ENCODE measurements at regions not wholly inside any gene's neighbourhood (a gene's known extent, or its start where the extent isn't known, plus 50 kb on each side); places are given as distances from the start of the nearest gene placed in this dataset.

DNA sequence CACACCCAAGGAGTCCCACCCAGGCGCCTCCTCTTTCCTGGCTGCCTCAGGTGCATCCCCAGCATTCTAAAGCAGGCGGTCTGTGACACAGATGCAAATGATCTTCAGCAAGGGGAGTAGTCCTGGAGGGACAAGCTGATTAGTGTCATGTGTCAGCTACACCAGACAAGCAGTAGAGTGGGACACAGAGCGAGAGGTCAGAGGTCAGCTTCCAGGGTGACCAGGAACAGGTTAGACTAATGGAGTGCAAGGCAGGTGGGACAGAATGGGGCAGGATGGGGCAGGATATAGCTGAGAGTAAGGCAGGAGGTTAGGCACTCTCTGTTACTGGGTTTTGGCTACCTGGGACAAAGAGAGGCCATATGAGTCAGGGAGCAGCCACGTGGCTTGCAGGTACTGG lies 534.0 kb downstream of the FUT8 start:
- Histone ChIP-seq H3K4me1 (ENCODE audit: control insufficient read depth, insufficient read depth, low read length) (peaks cover 2% of the 10 kb centered on the region), H3K27me3 (ENCODE audit: control insufficient read depth, insufficient read depth) (no peaks in the 10 kb centered on the region), H3K4me3 (ENCODE audit: low read length) (no peak overlapping the region), H3K27ac (ENCODE audit: low read length) (no peak overlapping the region), H3K9me3 (ENCODE audit: control insufficient read depth, low read length) (no peaks in the 10 kb centered on the region)
- 78% methylated on average over 4 of the region's 4 CpGs for WGBS
- ATAC-seq, result no peak
- no peak for DNase-seq
- intact Hi-C loops (cut with DNase I), result loop anchor here in 1 of 4 donors (10.0 kb wide), 1 partner anchor 782 kb away; no protein-coding TSS in a partner anchor

DNA sequence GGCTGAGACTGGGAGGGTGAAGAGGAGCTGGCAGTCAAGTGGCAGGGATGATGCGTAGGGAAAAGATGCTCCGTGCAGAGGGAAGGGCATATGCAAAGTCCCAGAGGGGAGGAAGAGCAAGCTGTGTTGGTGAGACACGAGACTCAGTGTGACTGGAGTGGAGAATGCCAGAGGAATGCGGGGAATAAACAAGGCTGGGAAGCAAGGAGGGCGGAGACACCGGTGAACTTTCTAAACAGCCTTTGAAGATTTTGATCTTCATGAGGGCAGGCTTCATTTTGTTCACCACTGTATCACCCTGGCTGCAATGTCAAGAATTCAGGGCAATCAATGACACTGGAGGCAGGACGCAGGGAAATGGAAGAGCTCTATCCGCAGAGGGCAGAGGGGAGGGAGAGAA lies 535.8 kb downstream of the FUT8 start:
- 74% methylated on average over 8 of the region's 8 CpGs for WGBS

DNA sequence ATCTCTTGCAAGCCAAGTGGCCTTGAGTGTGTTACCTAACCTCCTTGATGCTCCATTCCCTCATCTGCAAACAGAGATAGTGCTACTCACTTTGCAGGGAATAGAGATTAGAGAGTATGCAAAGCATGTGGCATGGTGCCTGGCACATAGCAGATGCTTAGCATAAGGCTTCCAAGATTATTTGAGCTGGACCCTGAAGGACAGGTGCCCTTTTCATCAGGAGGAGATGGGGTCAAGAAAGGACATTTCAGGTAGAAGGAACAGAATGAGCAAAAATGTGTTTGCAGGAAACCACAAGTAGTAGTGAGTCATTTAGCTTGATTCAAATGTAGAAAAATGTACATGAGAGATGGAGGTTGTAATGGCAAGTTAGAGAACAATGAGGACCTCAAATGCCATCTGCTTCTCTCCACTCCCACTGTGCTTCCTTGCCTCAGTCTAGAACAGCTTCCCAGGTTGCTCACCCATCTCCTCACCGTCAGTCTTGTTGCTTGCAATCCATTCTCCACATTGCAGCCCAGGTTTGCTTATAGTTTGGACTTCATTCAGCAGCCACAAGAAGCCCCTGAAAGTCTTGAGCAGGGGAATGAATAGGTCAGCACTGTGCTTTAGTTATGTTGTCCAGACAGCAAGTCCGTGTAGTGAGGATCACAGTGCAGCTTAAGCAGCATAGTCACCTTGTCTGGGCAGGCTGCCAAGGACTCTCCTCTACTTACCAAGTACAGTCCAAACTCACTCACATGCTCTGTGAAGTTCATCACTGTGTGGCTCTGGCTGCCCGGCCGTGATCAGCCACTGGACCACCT lies 536.3 kb upstream of the CCDC196 start:
- no peak overlapping the region for H3K27ac ChIP-seq (ENCODE audit: low read length)
- intact Hi-C loops (cut with DNase I), result loop anchor here in 2 of 4 donors (10.0 kb wide), 3 partner anchors 115 to 785 kb away; partner anchors contain the start of gene FUT8 (in 1 of the 2)
- no peaks in the 10 kb centered on the region for H3K27me3 ChIP-seq (ENCODE audit: control insufficient read depth, insufficient read depth)
- peak; percentile 36 to 76 (median 65) for DNase-seq
- H3K4me3 ChIP-seq (ENCODE audit: low read length), result no peak overlapping the region
- ATAC-seq, result peak; percentile 63 to 69
- 48% methylated on average over 4 of the region's 4 CpGs for WGBS
- H3K9me3 ChIP-seq (ENCODE audit: control insufficient read depth, low read length), result no peaks in the 10 kb centered on the region
- peaks cover 2% of the 10 kb centered on the region for H3K4me1 ChIP-seq (ENCODE audit: control insufficient read depth, insufficient read depth, low read length)

More for the DNA sequence above, 535.8 kb downstream of the FUT8 start:
- H3K27ac ChIP-seq (ENCODE audit: low read length), result no peak overlapping the region
- H3K9me3 ChIP-seq (ENCODE audit: control insufficient read depth, low read length), result no peaks in the 10 kb centered on the region
- peaks cover 2% of the 10 kb centered on the region for H3K4me1 ChIP-seq (ENCODE audit: control insufficient read depth, insufficient read depth, low read length)
- H3K4me3 ChIP-seq (ENCODE audit: low read length), result no peak overlapping the region
- DNase-seq, result no peak
- intact Hi-C loops (cut with DNase I), result loop anchor here in 1 of 4 donors (10.0 kb wide), 1 partner anchor 784 kb away; no protein-coding TSS in a partner anchor
- H3K27me3 ChIP-seq (ENCODE audit: control insufficient read depth, insufficient read depth), result no peaks in the 10 kb centered on the region
- no peak for ATAC-seq

DNA sequence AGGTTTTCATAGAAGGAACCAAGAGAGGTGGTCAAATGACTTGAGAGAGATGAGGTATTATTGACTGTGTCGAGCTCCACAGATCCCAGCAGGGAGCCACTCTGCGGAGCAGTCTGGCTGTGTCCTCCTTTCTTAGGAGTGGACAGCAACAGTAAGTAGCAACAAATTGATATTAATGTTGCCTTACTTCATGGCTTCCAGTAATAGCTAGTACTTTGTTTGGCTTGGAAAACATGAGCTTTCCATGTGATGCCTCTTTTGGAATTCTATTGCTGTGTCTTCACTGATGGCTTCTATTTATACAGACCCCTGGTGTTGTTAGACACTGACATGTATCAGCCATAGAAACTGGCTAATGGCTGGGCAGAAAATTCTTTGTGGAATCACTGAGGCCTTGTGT lies 531.2 kb upstream of the CCDC196 start:
- 80% methylated on average over 2 of the region's 2 CpGs for WGBS
- H3K4me1 ChIP-seq (ENCODE audit: control insufficient read depth, insufficient read depth, low read length), result no peaks in the 10 kb centered on the region
- ATAC-seq, result no peak
- H3K9me3 ChIP-seq (ENCODE audit: control insufficient read depth, low read length), result no peaks in the 10 kb centered on the region
- no peak for DNase-seq
- H3K4me3 ChIP-seq (ENCODE audit: low read length), result no peak overlapping the region
- no peaks in the 10 kb centered on the region for H3K27me3 ChIP-seq (ENCODE audit: control insufficient read depth, insufficient read depth)
- no peak overlapping the region for H3K27ac ChIP-seq (ENCODE audit: low read length)
- intact Hi-C loops (cut with DNase I), result loop anchor here in 2 of 4 donors (5.0 to 10.0 kb wide), 3 partner anchors 110 to 793 kb away; partner anchors contain the start of gene FUT8 (in 1 of the 2)

DNA sequence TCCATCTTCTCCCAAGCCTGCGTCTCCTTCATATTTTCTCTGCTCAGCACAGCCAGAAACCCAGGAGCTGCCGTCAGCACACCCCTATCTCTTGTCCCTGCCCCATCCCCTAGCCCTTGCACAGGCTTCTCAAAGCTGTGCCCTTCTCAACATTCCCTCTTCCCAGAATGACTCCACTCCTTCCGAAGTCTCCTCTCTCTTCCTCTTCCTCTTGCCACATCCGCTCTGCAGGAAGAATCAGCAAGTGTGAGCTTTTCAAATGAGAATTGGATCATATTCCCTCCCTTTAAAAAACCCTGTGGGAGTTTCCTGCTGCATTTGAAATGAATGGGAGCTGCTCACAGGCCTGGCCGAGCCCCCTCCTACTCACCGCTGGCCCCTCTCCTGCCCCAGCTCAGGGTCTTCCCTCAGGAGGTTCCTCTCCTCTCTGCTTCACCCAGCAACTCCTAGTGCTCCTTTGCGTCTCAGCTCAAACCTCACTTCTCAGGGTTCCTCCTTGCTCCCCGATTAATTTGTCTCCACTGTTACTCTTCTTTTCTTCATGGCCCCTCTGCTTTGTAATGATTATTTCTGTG lies 528.5 kb upstream of the CCDC196 start:
- Histone ChIP-seq H3K4me1 (ENCODE audit: control insufficient read depth, insufficient read depth, low read length) (no peaks in the 10 kb centered on the region), H3K27ac (ENCODE audit: low read length) (no peak overlapping the region), H3K9me3 (ENCODE audit: control insufficient read depth, low read length) (no peaks in the 10 kb centered on the region), H3K4me3 (ENCODE audit: low read length) (no peak overlapping the region), H3K27me3 (ENCODE audit: control insufficient read depth, insufficient read depth) (no peaks in the 10 kb centered on the region)
- DNase-seq (no peak), ATAC-seq (no peak)
- WGBS, result 74% methylated on average over 8 of the region's 8 CpGs
- intact Hi-C loops (cut with DNase I), result loop anchor here in 2 of 4 donors (5.0 to 10.0 kb wide), 3 partner anchors 107 to 795 kb away; partner anchors contain the start of gene FUT8 (in 1 of the 2)

DNA sequence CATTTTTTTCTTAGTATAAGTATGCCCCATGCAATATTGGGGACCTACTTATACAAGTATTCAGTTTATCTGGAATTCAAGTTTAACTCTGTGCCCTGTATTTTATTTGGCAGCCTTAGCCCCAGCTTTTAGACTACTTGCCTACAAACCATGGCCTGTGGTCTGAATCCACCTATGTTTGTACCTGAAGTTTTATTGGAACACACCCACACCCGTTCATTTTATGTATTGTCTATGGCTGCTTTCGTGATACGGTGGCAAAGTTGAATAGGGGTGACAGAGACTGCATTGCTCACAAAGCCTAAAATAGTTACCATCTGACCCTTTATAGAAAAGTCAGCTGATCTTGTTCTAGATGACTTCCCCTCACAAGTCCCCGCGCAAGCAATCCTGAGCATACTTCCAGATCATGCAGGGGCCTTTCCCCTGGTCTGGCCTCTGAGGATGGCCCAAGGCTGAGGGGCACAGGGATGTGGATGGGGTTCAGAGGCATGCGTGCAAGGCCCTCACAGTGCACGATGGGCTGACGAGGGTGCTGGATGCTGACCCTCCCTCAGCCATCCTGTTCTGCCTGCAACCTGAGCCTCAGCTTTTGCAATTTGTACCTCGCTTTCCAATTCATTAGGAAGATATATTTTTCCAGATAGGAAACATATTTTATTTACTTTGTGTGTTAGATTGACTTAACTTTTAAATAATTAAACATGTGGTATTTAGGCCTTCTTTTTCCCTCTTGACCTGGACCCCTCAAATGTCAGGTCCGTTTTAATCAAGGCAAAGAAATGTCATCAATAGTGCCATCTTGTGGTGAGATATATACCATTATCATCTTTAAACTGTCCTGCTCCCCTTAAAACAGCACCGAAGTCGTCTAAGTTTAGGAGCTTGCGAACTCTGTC lies 527.3 kb upstream of the CCDC196 start:
- WGBS, result 62% methylated on average over 13 of the region's 13 CpGs
- intact Hi-C loops (cut with DNase I), result loop anchor here in 2 of 4 donors (5.0 to 10.0 kb wide), 3 partner anchors 106 to 797 kb away; partner anchors contain the start of gene FUT8 (in 1 of the 2)

DNA sequence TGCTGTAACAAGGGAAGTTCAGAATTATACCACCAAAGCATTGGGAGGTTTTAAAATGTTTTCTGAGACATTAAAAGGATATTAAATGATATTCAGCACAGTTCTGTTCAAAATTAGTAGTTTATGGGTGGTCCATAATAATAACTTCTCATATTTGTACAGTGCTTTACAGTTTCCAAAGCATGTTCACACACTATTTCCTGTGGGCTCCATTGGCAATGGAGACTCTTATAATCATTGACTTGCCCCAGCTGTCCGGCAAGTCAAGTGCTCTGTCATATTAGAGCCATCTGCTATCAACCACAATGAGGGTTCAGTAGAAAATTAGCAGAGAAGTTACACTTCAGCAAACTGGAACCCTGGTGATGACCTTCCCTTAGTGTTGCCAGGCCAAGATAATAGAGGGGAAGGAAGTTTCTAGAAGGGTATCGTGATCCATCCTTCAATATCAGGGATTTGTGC lies 526.6 kb upstream of the CCDC196 start:
- Histone ChIP-seq H3K27ac (ENCODE audit: low read length) (no peak overlapping the region), H3K9me3 (ENCODE audit: control insufficient read depth, low read length) (no peaks in the 10 kb centered on the region), H3K4me3 (ENCODE audit: low read length) (no peak overlapping the region), H3K4me1 (ENCODE audit: control insufficient read depth, insufficient read depth, low read length) (no peaks in the 10 kb centered on the region), H3K27me3 (ENCODE audit: control insufficient read depth, insufficient read depth) (no peaks in the 10 kb centered on the region)
- no peak for ATAC-seq
- DNase-seq, result no peak
- 39% methylated on average over 2 of the region's 2 CpGs for WGBS
- intact Hi-C loops (cut with DNase I), result loop anchor here in 2 of 4 donors (5.0 to 10.0 kb wide), 3 partner anchors 105 to 797 kb away; partner anchors contain the start of gene FUT8 (in 1 of the 2)

More for the DNA sequence above, 527.3 kb upstream of the CCDC196 start:
- Histone ChIP-seq H3K27ac (ENCODE audit: low read length) (no peak overlapping the region), H3K4me1 (ENCODE audit: control insufficient read depth, insufficient read depth, low read length) (no peaks in the 10 kb centered on the region), H3K4me3 (ENCODE audit: low read length) (no peak overlapping the region), H3K27me3 (ENCODE audit: control insufficient read depth, insufficient read depth) (no peaks in the 10 kb centered on the region), H3K9me3 (ENCODE audit: control insufficient read depth, low read length) (no peaks in the 10 kb centered on the region)
- DNase-seq, result peak in 1 of 3 donors; percentile 52
- ATAC-seq, result peak in 1 of 2 donors; percentile 47

DNA sequence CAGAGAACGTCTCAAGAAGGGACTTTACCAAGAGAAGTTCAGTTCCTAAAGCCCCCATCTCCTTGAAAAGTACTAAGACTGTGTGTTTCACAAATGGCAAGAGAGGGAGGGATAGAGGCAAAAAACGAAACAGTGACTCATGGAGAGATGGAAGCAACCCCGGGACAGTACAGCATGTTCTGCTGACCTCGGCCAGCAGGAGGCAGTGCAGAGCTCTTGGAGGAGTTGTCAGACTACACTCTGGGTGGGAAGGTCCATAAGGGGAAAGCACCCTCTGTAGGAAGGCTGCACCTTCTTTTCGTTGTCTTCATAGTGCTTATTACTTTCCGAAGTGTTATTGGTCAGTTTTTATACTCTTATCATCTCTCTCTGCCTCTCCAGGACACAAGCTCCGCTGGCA lies 525.2 kb upstream of the CCDC196 start:
- no peaks in the 10 kb centered on the region for H3K27me3 ChIP-seq (ENCODE audit: control insufficient read depth, insufficient read depth)
- H3K4me3 ChIP-seq (ENCODE audit: low read length), result no peak overlapping the region
- intact Hi-C loops (cut with DNase I), result no loop called here
- ATAC-seq (peak in 1 of 2 donors; percentile 74), DNase-seq (peak; percentile 49 to 75 (median 68))
- no peak overlapping the region for H3K27ac ChIP-seq (ENCODE audit: low read length)
- H3K9me3 ChIP-seq (ENCODE audit: control insufficient read depth, low read length), result no peaks in the 10 kb centered on the region
- 41% methylated on average over 7 of the region's 7 CpGs for WGBS
- H3K4me1 ChIP-seq (ENCODE audit: control insufficient read depth, insufficient read depth, low read length), result no peaks in the 10 kb centered on the region

DNA sequence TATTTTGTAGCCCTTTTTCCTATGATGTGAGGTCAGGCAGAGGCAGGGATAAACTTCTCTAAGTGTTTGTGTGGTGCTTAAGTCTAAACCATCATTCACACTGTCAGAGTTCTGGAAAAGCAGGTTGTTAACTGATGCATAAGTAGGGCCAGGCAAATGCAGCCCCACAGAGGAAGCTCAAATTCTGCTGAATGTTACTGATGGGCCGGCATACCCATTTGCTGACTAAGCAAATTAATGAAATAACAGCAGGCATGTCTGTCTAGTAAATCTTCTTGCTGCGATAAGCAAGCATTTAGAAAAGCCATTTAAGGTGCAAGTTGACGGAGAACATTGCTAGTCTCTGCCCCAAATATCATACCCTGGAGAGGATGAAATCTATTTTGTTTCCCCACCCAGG lies 523.2 kb upstream of the CCDC196 start:
- intact Hi-C loops (cut with DNase I), result no loop called here
- WGBS, result 54% methylated on average over 3 of the region's 3 CpGs
- DNase-seq, result no peak
- Histone ChIP-seq H3K4me1 (ENCODE audit: control insufficient read depth, insufficient read depth, low read length) (no peaks in the 10 kb centered on the region), H3K4me3 (ENCODE audit: low read length) (no peak overlapping the region), H3K27ac (ENCODE audit: low read length) (no peak overlapping the region), H3K9me3 (ENCODE audit: control insufficient read depth, low read length) (no peaks in the 10 kb centered on the region), H3K27me3 (ENCODE audit: control insufficient read depth, insufficient read depth) (no peaks in the 10 kb centered on the region)
- ATAC-seq, result no peak

DNA sequence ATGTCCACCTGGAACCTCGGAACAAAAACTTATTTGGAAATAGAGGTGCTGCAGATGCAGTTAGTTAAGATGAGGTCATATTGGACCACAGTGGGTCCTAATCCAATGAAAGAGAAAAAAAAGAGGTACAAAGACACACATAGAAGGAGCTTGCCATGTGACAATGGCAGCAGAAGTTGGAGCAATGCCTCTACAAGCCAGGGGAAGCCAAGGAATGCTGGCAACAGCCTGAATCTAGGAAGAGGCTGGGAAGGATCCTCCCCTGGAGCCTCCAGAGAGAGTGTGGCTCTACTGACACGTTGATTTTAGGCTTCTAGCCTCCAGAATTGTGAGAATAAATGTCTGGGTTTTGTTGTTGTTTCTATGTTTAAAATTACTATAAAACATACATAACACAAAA lies 521.8 kb upstream of the CCDC196 start:
- 50% methylated on average over 2 of the region's 2 CpGs for WGBS
- DNase-seq (no peak), ATAC-seq (no peak)
- H3K27ac ChIP-seq (ENCODE audit: low read length), result no peak overlapping the region
- no peaks in the 10 kb centered on the region for H3K4me1 ChIP-seq (ENCODE audit: control insufficient read depth, insufficient read depth, low read length)
- intact Hi-C loops (cut with DNase I), result no loop called here
- no peaks in the 10 kb centered on the region for H3K9me3 ChIP-seq (ENCODE audit: control insufficient read depth, low read length)
- H3K27me3 ChIP-seq (ENCODE audit: control insufficient read depth, insufficient read depth), result no peaks in the 10 kb centered on the region
- H3K4me3 ChIP-seq (ENCODE audit: low read length), result no peak overlapping the region
